ENCODE measurements at regions not wholly inside any gene's neighbourhood (a gene's known extent, or its start where the extent isn't known, plus 50 kb on each side); places are given as distances from the start of the nearest gene placed in this dataset.

- no peak for TF ChIP-seq CTCF (IDR thresholded peaks at IDR 0.05)
- no peak for TF ChIP-seq POLR2A (IDR thresholded peaks at IDR 0.05)
Observed at GRCh38 chr16:54347961-54348360, 61.4 kb upstream of the IRX3 start.
